Calu3 (cell line): ENCODE measurements at regions not wholly inside any gene's neighbourhood (a gene's known extent, or its start where the extent isn't known, plus 50 kb on each side); places are given as distances from the start of the nearest gene placed in this dataset.

ENCODE experiments used
- BruUV-seq: library from RNA; stranded (reverse); fragments of 400-500 nt; replicated peaks from 2 replicates; lab custom pipeline; 2021; lab: Mats Ljungman, UMichigan
- CTCF ChIA-PET: fragments of 300-600 bp; sonication (Branson Sonifier 250); formaldehyde crosslinking; loops from one replicate; lab custom pipeline; 2022; ENCODE audit warnings: antibody characterized with exemption; lab: Charles Lee
- DNase-seq: peaks from one replicate; pipeline ENCODE4 v3.0.0; 2022
- H3K27ac Mint-ChIP-seq: one replicate; pipeline ENCODE4 v1.8.0; 2022; ENCODE audit warnings: mixed read lengths; ENCODE audit not compliant: unreplicated experiment
- H3K27me3 Mint-ChIP-seq: one replicate; pipeline ENCODE4 v1.8.0; 2022; ENCODE audit warnings: mixed read lengths; ENCODE audit not compliant: unreplicated experiment
- H3K36me3 Mint-ChIP-seq: one replicate; pipeline ENCODE4 v1.8.0; 2022; ENCODE audit warnings: mild to moderate bottlenecking, moderate library complexity, mixed read lengths; ENCODE audit not compliant: insufficient read depth, unreplicated experiment
- H3K4me1 Mint-ChIP-seq: one replicate; pipeline ENCODE4 v1.8.0; 2022; ENCODE audit warnings: mild to moderate bottlenecking, low read depth, mixed read lengths; ENCODE audit not compliant: unreplicated experiment
- H3K4me3 Mint-ChIP-seq: one replicate; pipeline ENCODE4 v1.8.0; 2022; ENCODE audit warnings: mild to moderate bottlenecking, low read depth, moderate library complexity, mixed read lengths; ENCODE audit not compliant: unreplicated experiment
- H3K9me3 Mint-ChIP-seq: one replicate; pipeline ENCODE4 v1.8.0; 2022; ENCODE audit warnings: low read depth, mixed read lengths; ENCODE audit not compliant: unreplicated experiment
- intact Hi-C: fragments of 100-400 bp; cut with micrococcal nuclease; formaldehyde crosslinking; loops from one replicate; pipeline ENCODE4 v1.10.0; 2022; ENCODE audit not compliant: unreplicated experiment
- TF ChIP-seq, protein P1 (sequence below): fragments of 200-600 bp; IDR thresholded peaks from one replicate; pipeline ENCODE4 v1.8.0; 2022; ENCODE audit warnings: antibody characterized with exemption; ENCODE audit not compliant: unreplicated experiment

DNA sequence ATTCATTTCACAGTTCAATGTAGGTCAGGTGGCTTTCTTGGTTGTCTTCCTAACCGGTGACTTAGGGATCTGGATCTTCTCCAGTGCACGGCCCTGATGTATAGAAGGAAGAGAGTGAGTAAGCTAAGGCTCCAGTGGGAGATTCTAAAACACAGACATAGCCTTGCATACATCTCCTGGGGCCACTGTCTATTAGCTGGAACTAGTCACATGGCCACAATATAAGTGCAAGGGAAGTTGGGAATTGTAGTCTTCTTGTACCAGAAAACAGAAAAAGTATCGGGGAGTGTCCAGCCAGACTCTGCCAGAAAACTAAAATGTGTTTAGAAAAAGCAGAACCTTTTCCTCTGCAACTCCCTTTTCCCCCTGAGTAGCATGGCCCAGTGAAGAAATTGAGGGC lies 531.6 kb downstream of the VRK1 start:
- Mint-ChIP-seq H3K4me3 (no peak overlapping the region), H3K27me3 (no peaks in the 10 kb centered on the region), H3K36me3 (no peaks in the 10 kb centered on the region), H3K27ac (no peak overlapping the region), H3K4me1 (no peaks in the 10 kb centered on the region), H3K9me3 (peaks cover 10% of the 10 kb centered on the region)
- intact Hi-C loops: no loop called here
- BruUV-seq: no TSS peak
- DNase-seq: no peak
- CTCF ChIA-PET: no interaction called here
- TF ChIP-seq, protein P1, sequence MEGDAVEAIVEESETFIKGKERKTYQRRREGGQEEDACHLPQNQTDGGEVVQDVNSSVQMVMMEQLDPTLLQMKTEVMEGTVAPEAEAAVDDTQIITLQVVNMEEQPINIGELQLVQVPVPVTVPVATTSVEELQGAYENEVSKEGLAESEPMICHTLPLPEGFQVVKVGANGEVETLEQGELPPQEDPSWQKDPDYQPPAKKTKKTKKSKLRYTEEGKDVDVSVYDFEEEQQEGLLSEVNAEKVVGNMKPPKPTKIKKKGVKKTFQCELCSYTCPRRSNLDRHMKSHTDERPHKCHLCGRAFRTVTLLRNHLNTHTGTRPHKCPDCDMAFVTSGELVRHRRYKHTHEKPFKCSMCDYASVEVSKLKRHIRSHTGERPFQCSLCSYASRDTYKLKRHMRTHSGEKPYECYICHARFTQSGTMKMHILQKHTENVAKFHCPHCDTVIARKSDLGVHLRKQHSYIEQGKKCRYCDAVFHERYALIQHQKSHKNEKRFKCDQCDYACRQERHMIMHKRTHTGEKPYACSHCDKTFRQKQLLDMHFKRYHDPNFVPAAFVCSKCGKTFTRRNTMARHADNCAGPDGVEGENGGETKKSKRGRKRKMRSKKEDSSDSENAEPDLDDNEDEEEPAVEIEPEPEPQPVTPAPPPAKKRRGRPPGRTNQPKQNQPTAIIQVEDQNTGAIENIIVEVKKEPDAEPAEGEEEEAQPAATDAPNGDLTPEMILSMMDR: no peak

DNA sequence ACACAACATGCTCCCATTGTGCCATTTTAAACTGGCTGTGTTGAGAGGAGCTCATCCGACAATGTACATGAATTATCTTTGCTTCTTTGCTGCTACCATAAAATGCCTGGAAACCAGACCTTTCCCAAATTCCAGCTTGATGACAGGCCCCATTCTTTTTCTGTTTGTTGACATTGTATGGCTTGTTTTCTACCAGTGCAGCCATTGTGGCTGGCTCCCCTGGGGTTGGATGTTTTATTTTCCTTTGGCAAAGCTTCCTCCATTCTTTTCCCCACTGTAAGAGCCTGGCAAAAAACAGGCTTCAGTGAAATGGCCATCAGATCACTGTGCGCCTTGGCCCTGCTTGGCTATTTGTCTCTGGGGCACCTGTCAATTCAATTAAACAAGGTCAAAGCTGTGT lies 532.5 kb downstream of the VRK1 start:
- H3K9me3 Mint-ChIP-seq: peaks cover 10% of the 10 kb centered on the region
- intact Hi-C loops: no loop called here
- no peaks in the 10 kb centered on the region for H3K4me1 Mint-ChIP-seq
- H3K27me3 Mint-ChIP-seq: no peaks in the 10 kb centered on the region
- H3K4me3 Mint-ChIP-seq: no peak overlapping the region
- TF ChIP-seq, protein P1: no peak
- no peak overlapping the region for H3K27ac Mint-ChIP-seq
- no peaks in the 10 kb centered on the region for H3K36me3 Mint-ChIP-seq
- CTCF ChIA-PET: no interaction called here
- DNase-seq: no peak
- no TSS peak for BruUV-seq

DNA sequence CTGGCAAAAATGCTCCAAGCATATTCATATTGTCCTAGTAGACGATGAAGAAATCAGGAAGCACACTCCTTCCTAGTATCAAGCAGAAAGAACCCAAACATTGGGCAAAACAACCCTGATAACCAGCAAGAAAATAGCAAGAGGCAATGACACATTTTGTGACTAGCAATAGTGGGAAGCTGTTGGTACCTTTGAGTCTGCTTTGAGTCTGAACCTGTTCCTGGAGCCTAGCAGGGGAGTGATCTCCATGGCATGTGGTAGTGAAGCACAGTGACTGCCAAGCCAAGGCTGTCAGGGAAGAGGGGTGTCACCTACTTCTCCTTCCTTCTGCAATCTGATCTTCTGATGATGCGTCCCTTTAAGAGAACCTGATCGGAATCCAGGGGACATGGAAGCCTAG lies 533.9 kb downstream of the VRK1 start:
- H3K27ac Mint-ChIP-seq: no peak overlapping the region
- H3K4me1 Mint-ChIP-seq: no peaks in the 10 kb centered on the region
- intact Hi-C loops: no loop called here
- H3K9me3 Mint-ChIP-seq: peaks cover 13% of the 10 kb centered on the region
- no peaks in the 10 kb centered on the region for H3K36me3 Mint-ChIP-seq
- no peak overlapping the region for H3K4me3 Mint-ChIP-seq
- H3K27me3 Mint-ChIP-seq: no peaks in the 10 kb centered on the region
- DNase-seq: no peak
- CTCF ChIA-PET: interaction anchor here (0.6 kb wide), 1 partner anchor 138 kb away, joined by 9 read pairs; no protein-coding TSS in a partner anchor
- TF ChIP-seq, protein P1: no peak
- no TSS peak for BruUV-seq

DNA sequence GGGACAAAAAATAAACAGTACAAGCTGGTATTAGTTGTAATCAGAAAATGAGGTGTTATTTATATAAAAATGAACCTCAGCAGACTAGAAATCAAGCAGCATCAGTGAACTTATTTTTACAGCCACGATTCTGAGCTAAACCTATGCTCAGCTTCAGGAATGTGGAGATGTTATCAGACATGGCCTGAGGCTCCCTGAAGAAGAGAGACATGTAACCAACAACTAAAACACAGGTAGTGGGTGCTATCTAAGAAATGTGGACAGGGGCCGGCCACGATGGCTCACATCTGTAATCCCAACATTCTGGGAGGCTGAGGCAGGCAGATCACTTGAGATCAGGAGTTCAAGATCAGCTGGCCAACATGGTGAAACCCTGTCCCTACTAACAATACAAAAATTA lies 534.3 kb downstream of the VRK1 start:
- Mint-ChIP-seq H3K27ac (no peak overlapping the region), H3K4me3 (no peak overlapping the region), H3K4me1 (no peaks in the 10 kb centered on the region), H3K36me3 (no peaks in the 10 kb centered on the region), H3K9me3 (peaks cover 13% of the 10 kb centered on the region), H3K27me3 (no peaks in the 10 kb centered on the region)
- intact Hi-C loops: no loop called here
- no TSS peak for BruUV-seq
- TF ChIP-seq, protein P1: no peak
- CTCF ChIA-PET: no interaction called here
- no peak for DNase-seq
